ENCODE measurements at regions not wholly inside any gene's neighbourhood (a gene's known extent, or its start where the extent isn't known, plus 50 kb on each side); places are given as distances from the start of the nearest gene placed in this dataset.

DNA sequence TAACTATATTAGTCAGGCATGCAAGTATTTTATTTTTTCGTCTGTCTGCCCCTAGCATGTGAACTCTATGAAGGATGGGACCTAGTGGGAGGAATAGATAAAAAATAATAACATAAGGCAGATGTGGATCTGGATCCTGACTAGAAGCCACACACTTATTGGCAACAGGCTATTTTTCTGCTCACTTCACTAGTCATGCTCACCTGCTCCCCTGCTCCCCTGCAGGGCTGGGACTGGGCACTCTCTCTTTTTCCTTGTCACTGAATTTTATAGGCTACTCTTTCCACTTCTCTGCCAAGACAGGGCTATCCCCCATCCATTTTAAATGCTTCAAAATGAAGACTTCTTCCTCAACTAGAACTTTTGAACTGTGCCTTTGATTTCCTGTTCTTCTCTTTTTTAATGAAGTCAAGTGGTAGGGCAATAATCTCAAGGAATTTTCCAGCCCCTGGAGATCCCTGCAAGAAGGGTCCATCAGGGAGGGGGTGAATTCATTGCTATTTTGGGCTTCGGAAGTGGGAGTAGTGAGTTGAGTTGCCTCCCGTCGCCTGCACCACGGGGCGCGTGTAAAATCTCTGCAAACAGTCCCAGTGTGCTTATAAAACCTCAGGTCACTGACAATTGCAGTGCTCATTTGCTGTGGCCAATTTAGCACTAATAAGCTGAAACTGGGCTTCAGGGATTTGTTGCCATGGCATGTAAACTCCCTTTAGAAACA is 156.7 kb upstream of the NPVF start:
- no peak for DNase-seq (ENCODE audit: low read depth)
- TF ChIP-seq CTCF (conservative IDR thresholded peaks at IDR 0.05; ENCODE audit: low read depth, low read length): no peak
- no peak overlapping the region for H3K4me3 ChIP-seq (ENCODE audit: low read depth, low read length)

GRCh38 chr7:25385506-25386136 is 157.3 kb upstream of the NPVF start:
- TF ChIP-seq CTCF (conservative IDR thresholded peaks at IDR 0.05; ENCODE audit: low read depth, low read length): no peak
- H3K4me3 ChIP-seq (ENCODE audit: low read depth, low read length): no peak overlapping the region
- DNase-seq (ENCODE audit: low read depth): no peak

DNA sequence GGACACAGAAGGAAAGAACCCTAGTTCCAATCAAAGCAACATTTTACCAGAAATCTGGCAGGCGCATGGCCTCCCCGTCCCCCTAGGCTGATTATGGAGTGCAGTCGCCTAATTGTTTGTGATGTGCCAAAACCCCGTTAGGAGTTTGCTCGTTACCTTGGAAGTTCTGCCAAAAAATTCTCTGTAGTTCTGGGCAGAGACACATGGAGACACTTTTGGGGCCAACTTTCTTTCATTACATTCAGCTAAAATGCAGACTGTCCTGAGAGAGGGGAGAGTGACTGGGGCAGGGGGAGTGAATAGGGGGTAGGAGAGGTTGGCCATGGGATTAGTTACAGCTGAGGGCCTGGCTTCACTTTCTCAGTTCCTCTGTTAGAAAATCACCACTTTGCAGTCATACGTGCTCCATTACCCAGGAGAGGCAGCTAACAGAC is 158.0 kb upstream of the NPVF start:
- no peak for TF ChIP-seq CTCF (conservative IDR thresholded peaks at IDR 0.05; ENCODE audit: low read depth, low read length)
- no peak for DNase-seq (ENCODE audit: low read depth)
- no peak overlapping the region for H3K4me3 ChIP-seq (ENCODE audit: low read depth, low read length)

- no peak for DNase-seq (ENCODE audit: low read depth)
These were observed 160.4 kb upstream of the NPVF start for GRCh38 chr7:25388681-25389080.

DNA sequence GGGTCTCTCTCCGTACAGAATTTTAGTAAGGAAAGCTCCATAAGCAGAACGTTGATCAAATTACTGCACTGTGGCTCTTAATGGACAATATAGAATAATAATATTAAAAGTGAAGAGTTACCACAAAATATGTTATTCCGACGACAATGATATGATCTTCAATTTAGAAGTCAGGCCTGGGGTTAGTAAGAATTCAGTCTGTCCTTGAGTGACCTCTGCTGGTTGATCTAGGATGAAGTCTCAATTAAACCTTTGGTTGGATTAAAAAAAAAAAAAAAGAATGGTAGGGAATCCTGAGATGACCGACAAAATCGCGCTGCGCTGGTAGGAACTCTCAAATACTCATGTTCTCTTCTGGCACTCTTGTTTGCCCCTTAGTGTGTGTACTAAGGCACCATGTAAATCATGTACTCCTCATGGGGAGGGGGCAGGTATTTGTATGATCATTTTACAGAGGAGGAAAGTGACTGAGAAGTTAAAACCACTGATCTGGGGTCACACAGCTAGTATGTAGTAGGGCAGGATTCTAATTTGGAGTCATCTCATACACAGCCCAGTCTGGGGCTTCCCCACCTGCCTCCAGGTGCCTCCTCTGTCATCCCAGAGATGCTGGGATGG is 161.3 kb upstream of the NPVF start:
- TF ChIP-seq CTCF (conservative IDR thresholded peaks at IDR 0.05; ENCODE audit: low read depth, low read length): peak; percentile 64
- no peak overlapping the region for H3K4me3 ChIP-seq (ENCODE audit: low read depth, low read length)
- DNase-seq (ENCODE audit: low read depth): peak; percentile 76

More at GRCh38 chr7:25388681-25389080, 160.4 kb upstream of the NPVF start:
- TF ChIP-seq CTCF (conservative IDR thresholded peaks at IDR 0.05; ENCODE audit: low read depth, low read length): no peak
- no peak overlapping the region for H3K4me3 ChIP-seq (ENCODE audit: low read depth, low read length)

- peak; percentile 55 for TF ChIP-seq CTCF (conservative IDR thresholded peaks at IDR 0.05; ENCODE audit: low read depth, low read length)
- DNase-seq (ENCODE audit: low read depth): peak; percentile 74
- no peak overlapping the region for H3K4me3 ChIP-seq (ENCODE audit: low read depth, low read length)
These were observed 163.1 kb upstream of the NPVF start for GRCh38 chr7:25391295-25391861.

All from choroid plexus epithelial cell (primary cell).